K562 (cell line): ENCODE measurements at regions not wholly inside any gene's neighbourhood (a gene's known extent, or its start where the extent isn't known, plus 50 kb on each side); places are given as distances from the start of the nearest gene placed in this dataset.

Source experiments
- ATAC-seq: fragments of 200-7000 bp; cut with Tn5 transposase; 3 replicates; pipeline ENCODE4 v1.9.1; 2020; ENCODE audit warnings: moderate library complexity
- BruUV-seq: library from RNA; stranded (reverse); fragments of 400-500 nt; replicated peaks from 2 replicates; lab custom pipeline; 2021; lab: Mats Ljungman, UMichigan
- CTCF ChIA-PET: fragments of 300-600 bp; formaldehyde crosslinking; extraction: SDS; loops from one replicate; lab custom pipeline; 2021; ENCODE audit warnings: low intra/inter-chr PET ratio; lab: Yijun Ruan, JAX
- POLR2A ChIA-PET: fragments of 300-600, 350-650 bp; sonication (Branson Sonifier 250); formaldehyde crosslinking; extraction: SDS; loops from one replicate; lab custom pipeline; 2021; ENCODE audit warnings: antibody characterized with exemption, inconsistent platforms; lab: Yijun Ruan, JAX
- DNase-seq, 4 experiments: peaks; one replicate each; pipeline versions ENCODE4 v3.0.0 to v3.0.0-alpha.2; 2011 to 2018; ENCODE audit warnings: low spot score in 3 of 4, mixed read lengths in 3 of 4; ENCODE audit errors: extremely low read depth in 1 of 4
- FAIRE-seq: peaks from 2 replicates; lab custom pipeline; 2011; peaks lifted over from hg19 to GRCh38; lab: Jason Lieb, UNC
- H2AFZ ChIP-seq: 2 replicates; pipeline ENCODE4 v1.6.0; 2011; ENCODE audit warnings: low read depth, low read length, control low read depth, inconsistent platforms
- H3K27ac ChIP-seq: fragments of 200-600 bp; 3 replicates; pipeline ENCODE4 v1.8.0; 2011; ENCODE audit warnings: low read depth, mild to moderate bottlenecking, control low read depth, inconsistent platforms, low read length, moderate library complexity, mixed read lengths; ENCODE audit errors: extremely low read depth
- H3K27me3 ChIP-seq, 2 experiments: fragments of 300-600 bp in 1 of 2; 2 replicates in 1 of 2; 3 replicates in 1 of 2; pipeline versions ENCODE4 v1.6.0 to v1.8.0; 2011; ENCODE audit warnings: inconsistent platforms in 2 of 2, low read length in 2 of 2, mild to moderate bottlenecking in 1 of 2, mixed read lengths in 1 of 2, moderate library complexity in 1 of 2; ENCODE audit not compliant: control insufficient read depth in 2 of 2, insufficient read depth in 2 of 2
- H3K36me3 ChIP-seq: fragments of 300-600 bp; 3 replicates; pipeline ENCODE4 v1.8.0; 2011; ENCODE audit warnings: mild to moderate bottlenecking, low read length, inconsistent platforms; ENCODE audit not compliant: control insufficient read depth, insufficient read depth
- H3K4me1 ChIP-seq, 2 experiments: fragments of 200-600 bp in 1 of 2; replicated peaks in 1 of 2; 2 replicates in 1 of 2; 3 replicates in 1 of 2; pipeline versions ENCODE4 v1.5.1 to v1.8.0; 2011; ENCODE audit warnings: inconsistent platforms in 2 of 2, low read length in 2 of 2, mild to moderate bottlenecking in 1 of 2, mixed read lengths in 1 of 2, moderate library complexity in 1 of 2; ENCODE audit not compliant: control insufficient read depth in 2 of 2, insufficient read depth in 2 of 2
- H3K4me2 ChIP-seq: 2 replicates; pipeline ENCODE4 v1.6.1; 2011; ENCODE audit warnings: low read length, control low read depth, inconsistent platforms, mixed read lengths; ENCODE audit not compliant: insufficient read depth
- H3K4me3 ChIP-seq: fragments of 200-600 bp; sonication (generic), shearing (Covaris generic); 2 replicates; pipeline ENCODE4 v1.5.1; 2016; ENCODE audit warnings: control low read depth, inconsistent platforms
- H3K79me2 ChIP-seq: fragments of 200-600 bp; 3 replicates; pipeline ENCODE4 v1.8.0; 2011; ENCODE audit warnings: low read length, inconsistent platforms; ENCODE audit not compliant: control insufficient read depth, insufficient read depth
- H3K9ac ChIP-seq, 2 experiments: 2 replicates each; pipeline versions ENCODE4 v1.6.0 to v1.6.1; 2011; ENCODE audit warnings: low read depth in 2 of 2, low read length in 2 of 2, control low read depth in 1 of 2, inconsistent platforms in 1 of 2, mild to moderate bottlenecking in 1 of 2, mixed read lengths in 1 of 2; ENCODE audit not compliant: insufficient read depth in 1 of 2
- H3K9me1 ChIP-seq: one replicate; pipeline ENCODE4 v1.6.0; 2011; ENCODE audit warnings: inconsistent platforms, mild to moderate bottlenecking, low read length, moderate library complexity; ENCODE audit not compliant: control insufficient read depth, insufficient read depth
- H3K9me3 ChIP-seq: replicated peaks from 2 replicates; pipeline ENCODE4 v1.5.1; 2011; ENCODE audit warnings: low read depth, low read length, inconsistent platforms; ENCODE audit not compliant: control insufficient read depth, insufficient read depth
- H4K20me1 ChIP-seq: replicated peaks from 2 replicates; pipeline ENCODE4 v1.6.1; 2011; ENCODE audit warnings: low read length, inconsistent platforms, mixed read lengths; ENCODE audit not compliant: control insufficient read depth, insufficient read depth
- CHD4 ChIP-seq: fragments of 200-600 bp; sonication (generic); IDR thresholded peaks from 3 replicates; pipeline ENCODE4 v1.6.1; 2012; ENCODE audit warnings: low read depth, mild to moderate bottlenecking, mixed read lengths, low read length, inconsistent platforms; ENCODE audit not compliant: insufficient read depth, insufficient replicate concordance, poor library complexity, severe bottlenecking
- CSDE1 ChIP-seq, 2 experiments: fragments of 450-650 bp; IDR thresholded peaks; 2 replicates each; pipeline ENCODE4 v1.6.1; 2016; ENCODE audit warnings: mild to moderate bottlenecking in 1 of 2
- MCM5 ChIP-seq: fragments of 450-650 bp; IDR thresholded peaks from 2 replicates; pipeline ENCODE4 v1.6.1; 2016; ENCODE audit warnings: low read depth
- WGBS: fragments of 100-300 bp; shearing (Covaris generic); methylation state at CpG from one replicate; pipeline ENCODE4 v1.1.6; 2016; ENCODE audit warnings: low coverage, mixed read lengths; ENCODE audit not compliant: insufficient coverage; ENCODE audit errors: missing lambda C conversion rate; 5-methylcytosine and 5-hydroxymethylcytosine counted together
- in situ Hi-C: fragments of 300-500 bp; cut with MboI; formaldehyde crosslinking; loops from 4 replicates; pipeline ENCODE4 v1.15.0; 2018; ENCODE audit warnings: inconsistent platforms, mixed read lengths
- intact Hi-C: fragments of 100-400 bp; cut with micrococcal nuclease; formaldehyde crosslinking; loops from 2 replicates; pipeline ENCODE4 v1.14.2; 2022
- TF ChIP-seq, protein P1 (sequence below): fragments of 450-650 bp; formaldehyde crosslinking; IDR thresholded peaks from 2 replicates; pipeline ENCODE4 v1.4.0; 2020; ENCODE audit warnings: mild to moderate bottlenecking, moderate library complexity

- 56% methylated on average over 1 of the region's 1 CpG for WGBS
- Histone ChIP-seq H4K20me1 (no peaks in the 10 kb centered on the region), H3K79me2 (no peaks in the 10 kb centered on the region), H3K9ac (no peak overlapping the region), H3K4me1 (no peaks in the 10 kb centered on the region), H3K36me3 (no peaks in the 10 kb centered on the region), H3K9me1 (no peaks in the 10 kb centered on the region), H3K4me2 (no peak overlapping the region), H3K27me3 (no peaks in the 10 kb centered on the region), H3K4me3 (no peak overlapping the region), H3K27ac (no peak overlapping the region), H3K9me3 (no peaks in the 10 kb centered on the region), H2AFZ (no peak overlapping the region)
- in situ Hi-C loops (no loop called here), intact Hi-C loops (no loop called here)
- TF ChIP-seq MCM5 (no peak), CSDE1 (IDR thresholded peaks at IDR 0.05) (no peak), CHD4 (no peak)
- TF ChIP-seq, protein P1, sequence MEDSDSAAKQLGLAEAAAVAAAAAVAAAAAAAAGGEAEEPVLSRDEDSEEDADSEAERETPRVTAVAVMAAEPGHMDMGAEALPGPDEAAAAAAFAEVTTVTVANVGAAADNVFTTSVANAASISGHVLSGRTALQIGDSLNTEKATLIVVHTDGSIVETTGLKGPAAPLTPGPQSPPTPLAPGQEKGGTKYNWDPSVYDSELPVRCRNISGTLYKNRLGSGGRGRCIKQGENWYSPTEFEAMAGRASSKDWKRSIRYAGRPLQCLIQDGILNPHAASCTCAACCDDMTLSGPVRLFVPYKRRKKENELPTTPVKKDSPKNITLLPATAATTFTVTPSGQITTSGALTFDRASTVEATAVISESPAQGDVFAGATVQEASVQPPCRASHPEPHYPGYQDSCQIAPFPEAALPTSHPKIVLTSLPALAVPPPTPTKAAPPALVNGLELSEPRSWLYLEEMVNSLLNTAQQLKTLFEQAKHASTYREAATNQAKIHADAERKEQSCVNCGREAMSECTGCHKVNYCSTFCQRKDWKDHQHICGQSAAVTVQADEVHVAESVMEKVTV, result no peak
- CTCF ChIA-PET, result no interaction called here
- POLR2A ChIA-PET, result no interaction called here
- no peak for ATAC-seq
- BruUV-seq, result no TSS peak
- DNase-seq, result no peak
- FAIRE-seq, result no peak
Observed at GRCh38 chr4:32991663-32992062, 2271.5 kb downstream of the PCDH7 start.
